ENCODE measurements at regions not wholly inside any gene's neighbourhood (a gene's known extent, or its start where the extent isn't known, plus 50 kb on each side); places are given as distances from the start of the nearest gene placed in this dataset.

DNA sequence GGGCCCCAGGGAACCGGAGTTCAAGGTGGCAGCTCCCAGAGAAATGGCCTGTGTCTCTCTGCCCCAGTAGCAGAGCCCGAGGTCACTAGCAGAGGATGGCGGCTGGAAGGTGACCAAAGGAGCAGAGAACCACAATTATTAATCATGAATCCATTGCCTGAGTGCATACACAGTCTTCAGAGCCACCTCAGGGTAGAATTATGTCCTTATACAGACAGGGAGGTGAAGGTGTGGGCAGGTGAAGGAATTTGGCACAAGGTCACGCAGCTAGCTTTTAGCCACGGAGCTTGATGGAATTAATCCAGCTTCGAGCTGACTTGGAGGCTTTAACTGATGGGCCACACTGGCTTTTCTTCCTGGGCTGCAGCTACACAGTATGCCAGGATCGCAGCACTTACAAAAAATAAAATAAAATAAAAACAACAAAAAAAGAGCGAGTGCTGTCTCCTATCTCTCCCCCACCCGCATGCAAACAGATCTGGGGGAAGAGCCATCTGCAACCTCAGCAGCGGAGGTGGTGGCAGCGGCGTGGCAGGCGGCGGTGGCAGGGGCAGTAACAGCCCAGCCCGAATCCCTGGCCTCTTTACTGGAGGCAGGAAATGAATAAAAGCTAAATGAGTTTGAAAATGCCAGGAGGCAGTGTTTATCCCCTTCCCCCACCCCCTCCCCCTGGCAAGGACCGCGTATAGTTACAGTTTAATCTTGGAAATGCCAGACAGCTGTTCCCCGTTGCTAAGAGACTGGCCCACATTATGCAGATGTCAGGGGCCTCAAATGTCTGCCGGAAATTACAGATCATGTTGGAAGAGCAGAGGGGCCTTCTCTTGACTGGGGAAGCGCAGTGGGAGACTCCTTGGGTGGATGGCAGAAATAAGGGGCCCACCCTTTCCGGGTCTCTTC is 93.5 kb downstream of the LRRC74A start:
- DNase-seq (ENCODE audit: low read depth in 1 of 2, low spot score in 1 of 2): no peak
- Histone ChIP-seq H3K27ac (replicated peaks) (peak overlapping the region; percentile 72), H3K27me3 (ENCODE audit: insufficient read depth, poor library complexity, severe bottlenecking) (no peaks in the 10 kb centered on the region), H3K4me3 (replicated peaks; ENCODE audit: insufficient read depth, low read length) (no peak overlapping the region)
- TF ChIP-seq SPI1 (IDR thresholded peaks at IDR 0.05; ENCODE audit: borderline replicate concordance, low read depth) (no peak), POLR2AphosphoS5 (IDR thresholded peaks at IDR 0.05; ENCODE audit: low read depth) (no peak), GABPA (IDR thresholded peaks at IDR 0.05; ENCODE audit: low read depth) (no peak)
- TF ChIP-seq, protein P1, sequence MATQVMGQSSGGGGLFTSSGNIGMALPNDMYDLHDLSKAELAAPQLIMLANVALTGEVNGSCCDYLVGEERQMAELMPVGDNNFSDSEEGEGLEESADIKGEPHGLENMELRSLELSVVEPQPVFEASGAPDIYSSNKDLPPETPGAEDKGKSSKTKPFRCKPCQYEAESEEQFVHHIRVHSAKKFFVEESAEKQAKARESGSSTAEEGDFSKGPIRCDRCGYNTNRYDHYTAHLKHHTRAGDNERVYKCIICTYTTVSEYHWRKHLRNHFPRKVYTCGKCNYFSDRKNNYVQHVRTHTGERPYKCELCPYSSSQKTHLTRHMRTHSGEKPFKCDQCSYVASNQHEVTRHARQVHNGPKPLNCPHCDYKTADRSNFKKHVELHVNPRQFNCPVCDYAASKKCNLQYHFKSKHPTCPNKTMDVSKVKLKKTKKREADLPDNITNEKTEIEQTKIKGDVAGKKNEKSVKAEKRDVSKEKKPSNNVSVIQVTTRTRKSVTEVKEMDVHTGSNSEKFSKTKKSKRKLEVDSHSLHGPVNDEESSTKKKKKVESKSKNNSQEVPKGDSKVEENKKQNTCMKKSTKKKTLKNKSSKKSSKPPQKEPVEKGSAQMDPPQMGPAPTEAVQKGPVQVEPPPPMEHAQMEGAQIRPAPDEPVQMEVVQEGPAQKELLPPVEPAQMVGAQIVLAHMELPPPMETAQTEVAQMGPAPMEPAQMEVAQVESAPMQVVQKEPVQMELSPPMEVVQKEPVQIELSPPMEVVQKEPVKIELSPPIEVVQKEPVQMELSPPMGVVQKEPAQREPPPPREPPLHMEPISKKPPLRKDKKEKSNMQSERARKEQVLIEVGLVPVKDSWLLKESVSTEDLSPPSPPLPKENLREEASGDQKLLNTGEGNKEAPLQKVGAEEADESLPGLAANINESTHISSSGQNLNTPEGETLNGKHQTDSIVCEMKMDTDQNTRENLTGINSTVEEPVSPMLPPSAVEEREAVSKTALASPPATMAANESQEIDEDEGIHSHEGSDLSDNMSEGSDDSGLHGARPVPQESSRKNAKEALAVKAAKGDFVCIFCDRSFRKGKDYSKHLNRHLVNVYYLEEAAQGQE (IDR thresholded peaks at IDR 0.05; ENCODE audit: insufficient replicate concordance, low read depth): no peak
- TF ChIP-seq, protein P2, sequence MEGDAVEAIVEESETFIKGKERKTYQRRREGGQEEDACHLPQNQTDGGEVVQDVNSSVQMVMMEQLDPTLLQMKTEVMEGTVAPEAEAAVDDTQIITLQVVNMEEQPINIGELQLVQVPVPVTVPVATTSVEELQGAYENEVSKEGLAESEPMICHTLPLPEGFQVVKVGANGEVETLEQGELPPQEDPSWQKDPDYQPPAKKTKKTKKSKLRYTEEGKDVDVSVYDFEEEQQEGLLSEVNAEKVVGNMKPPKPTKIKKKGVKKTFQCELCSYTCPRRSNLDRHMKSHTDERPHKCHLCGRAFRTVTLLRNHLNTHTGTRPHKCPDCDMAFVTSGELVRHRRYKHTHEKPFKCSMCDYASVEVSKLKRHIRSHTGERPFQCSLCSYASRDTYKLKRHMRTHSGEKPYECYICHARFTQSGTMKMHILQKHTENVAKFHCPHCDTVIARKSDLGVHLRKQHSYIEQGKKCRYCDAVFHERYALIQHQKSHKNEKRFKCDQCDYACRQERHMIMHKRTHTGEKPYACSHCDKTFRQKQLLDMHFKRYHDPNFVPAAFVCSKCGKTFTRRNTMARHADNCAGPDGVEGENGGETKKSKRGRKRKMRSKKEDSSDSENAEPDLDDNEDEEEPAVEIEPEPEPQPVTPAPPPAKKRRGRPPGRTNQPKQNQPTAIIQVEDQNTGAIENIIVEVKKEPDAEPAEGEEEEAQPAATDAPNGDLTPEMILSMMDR (IDR thresholded peaks at IDR 0.05; ENCODE audit: insufficient read depth, low read length): no peak
